ENCODE measurements at regions not wholly inside any gene's neighbourhood (a gene's known extent, or its start where the extent isn't known, plus 50 kb on each side); places are given as distances from the start of the nearest gene placed in this dataset.

GRCh38 chr6:102474041-102474807 lies 1080.7 kb downstream of the GRIK2 start:
- DNase-seq, result no peak

GRCh38 chr6:102458990-102459389 lies 1065.5 kb downstream of the GRIK2 start:
- no peak for DNase-seq

GRCh38 chr6:102438171-102438570 lies 1044.7 kb downstream of the GRIK2 start:
- DNase-seq, result no peak

GRCh38 chr6:102417368-102417998 lies 1024.0 kb downstream of the GRIK2 start:
- no peak for DNase-seq

- no peak for DNase-seq
These were observed 1022.4 kb downstream of the GRIK2 start for GRCh38 chr6:102415891-102416290.

- DNase-seq, result no peak
These were observed 1018.3 kb downstream of the GRIK2 start for GRCh38 chr6:102411796-102412195.

- no peak for DNase-seq
These were observed 1014.6 kb downstream of the GRIK2 start for GRCh38 chr6:102407886-102408741.

GRCh38 chr6:102405860-102406259 lies 1012.4 kb downstream of the GRIK2 start:
- no peak for DNase-seq

- no peak for DNase-seq
These were observed 1009.3 kb downstream of the GRIK2 start for GRCh38 chr6:102402635-102403329.

GRCh38 chr6:102398788-102399390 lies 1005.4 kb downstream of the GRIK2 start:
- DNase-seq, result no peak

- no peak for DNase-seq
These were observed 997.0 kb downstream of the GRIK2 start for GRCh38 chr6:102390541-102390940.

GRCh38 chr6:102389994-102390393 lies 996.5 kb downstream of the GRIK2 start:
- DNase-seq, result no peak

- no peak for DNase-seq
These were observed 994.0 kb downstream of the GRIK2 start for GRCh38 chr6:102387326-102388033.

- DNase-seq, result no peak
These were observed 987.7 kb downstream of the GRIK2 start for GRCh38 chr6:102381203-102381602.

- no peak for DNase-seq
These were observed 962.7 kb downstream of the GRIK2 start for GRCh38 chr6:102356170-102356569.

GRCh38 chr6:102355578-102355977 lies 962.1 kb downstream of the GRIK2 start:
- DNase-seq, result no peak

GRCh38 chr6:102352552-102352951 lies 959.0 kb downstream of the GRIK2 start:
- DNase-seq, result no peak

- no peak for DNase-seq
These were observed 951.3 kb downstream of the GRIK2 start for GRCh38 chr6:102344769-102345168.

- DNase-seq, result no peak
These were observed 946.8 kb downstream of the GRIK2 start for GRCh38 chr6:102340311-102340710.

GRCh38 chr6:102333736-102334135 lies 940.2 kb downstream of the GRIK2 start:
- no peak for DNase-seq

- DNase-seq, result no peak
These were observed 934.3 kb downstream of the GRIK2 start for GRCh38 chr6:102327697-102328225.

- no peak for DNase-seq
These were observed 920.2 kb downstream of the GRIK2 start for GRCh38 chr6:102313699-102314098.

Data from activated naive CD4-positive, alpha-beta T cell (primary cell).